GM19328 (cell line): ENCODE measurements at regions not wholly inside any gene's neighbourhood (a gene's known extent, or its start where the extent isn't known, plus 50 kb on each side); places are given as distances from the start of the nearest gene placed in this dataset.
"Not testable (repeated sequence)": the region's sequence is repeated elsewhere in the genome, so short reads cannot be mapped to it uniquely, and the experiment has no call there.

Experiments
- ATAC-seq: cut with Tn5 transposase; IDR thresholded peaks from one replicate; pipeline ENCODE4 v1.9.1; 2021; ENCODE audit warnings: mild to moderate bottlenecking, moderate library complexity; ENCODE audit not compliant: unreplicated experiment

GRCh38 chr21:23131177-23131576 lies 2133.0 kb downstream of the NCAM2 start:
- ATAC-seq: no peak

DNA sequence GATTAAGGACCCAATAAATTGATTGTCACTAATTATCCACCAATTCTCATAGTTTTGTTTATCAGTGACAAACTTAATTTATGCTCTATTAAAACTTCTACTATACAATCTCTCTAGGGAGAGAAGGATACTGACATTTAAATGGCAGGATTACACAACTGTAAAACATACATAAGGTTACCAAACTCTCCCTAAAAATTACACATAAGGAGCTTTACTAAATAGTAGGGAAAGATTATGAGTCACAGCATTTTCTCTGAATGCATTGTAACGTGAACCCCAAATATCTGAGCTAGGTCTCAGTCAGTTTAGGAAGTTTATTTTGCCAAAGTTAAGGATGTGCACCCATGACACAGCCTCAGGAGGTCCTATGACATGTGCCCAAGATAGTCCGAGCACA lies 2140.6 kb downstream of the NCAM2 start:
- ATAC-seq: no peak

GRCh38 chr21:23152130-23152529 lies 2153.9 kb downstream of the NCAM2 start:
- ATAC-seq: no peak

DNA sequence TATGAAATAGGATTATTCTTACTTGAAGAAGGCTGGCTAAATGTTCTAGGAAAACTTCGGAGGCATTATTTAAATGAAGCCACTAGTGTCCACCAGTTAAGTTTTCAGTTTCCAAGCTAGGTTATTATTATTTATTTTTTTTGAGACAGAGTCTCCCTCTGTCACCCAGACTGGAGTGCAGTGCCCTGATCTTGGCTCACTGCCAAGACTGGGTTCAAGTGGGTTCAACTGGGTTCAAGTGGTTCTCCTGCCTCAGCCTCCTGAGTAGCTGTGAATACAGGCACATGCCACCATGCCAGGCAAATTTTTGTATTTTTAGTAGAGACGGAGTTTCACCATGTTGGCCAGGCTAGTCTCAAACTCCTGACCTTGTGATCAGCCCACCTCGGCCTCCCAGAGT lies 2155.6 kb downstream of the NCAM2 start:
- not testable (repeated sequence) for ATAC-seq

- ATAC-seq: no peak
Observed at GRCh38 chr21:23155281-23155680, 2157.1 kb downstream of the NCAM2 start.

- ATAC-seq: no peak
Observed at GRCh38 chr21:23160914-23161313, 2162.7 kb downstream of the NCAM2 start.

DNA sequence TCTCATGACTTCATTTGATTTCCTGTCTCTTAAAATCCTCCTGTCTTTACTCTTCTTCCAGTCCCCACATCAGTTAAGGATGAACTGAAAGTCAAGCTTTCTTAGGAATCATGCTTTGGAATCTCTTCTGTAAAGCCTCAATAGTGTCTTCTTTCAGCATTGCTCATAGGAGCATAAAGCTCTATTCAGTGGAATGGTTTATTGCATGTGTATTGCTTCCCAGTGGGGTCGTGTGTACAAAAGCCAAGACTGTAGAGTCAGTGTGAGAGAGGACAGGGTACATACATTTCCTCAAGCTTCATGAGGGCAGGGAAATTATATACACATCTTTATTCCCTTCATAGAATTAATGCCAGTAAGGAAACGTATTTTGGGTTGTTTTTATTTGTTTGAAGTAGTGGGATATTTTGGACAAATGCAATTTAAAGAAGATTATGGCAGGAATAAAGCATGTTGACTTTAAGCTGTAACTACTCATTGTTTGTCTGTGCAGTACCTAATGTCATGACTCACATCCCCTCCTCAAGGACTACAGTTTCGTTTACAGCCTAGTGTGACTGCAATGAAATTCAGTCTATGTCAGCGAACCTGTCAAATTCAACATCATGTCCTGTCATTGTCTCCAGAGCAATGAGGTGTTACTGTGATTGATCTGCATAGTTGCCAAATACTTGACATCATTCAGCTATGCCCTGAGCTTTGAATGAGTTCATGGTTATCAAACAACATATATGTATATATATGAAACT lies 2164.2 kb downstream of the NCAM2 start:
- no peak for ATAC-seq
